ENCODE measurements at regions not wholly inside any gene's neighbourhood (a gene's known extent, or its start where the extent isn't known, plus 50 kb on each side); places are given as distances from the start of the nearest gene placed in this dataset.
"Not testable (repeated sequence)": the region's sequence is repeated elsewhere in the genome, so short reads cannot be mapped to it uniquely, and the experiment has no call there.

DNA sequence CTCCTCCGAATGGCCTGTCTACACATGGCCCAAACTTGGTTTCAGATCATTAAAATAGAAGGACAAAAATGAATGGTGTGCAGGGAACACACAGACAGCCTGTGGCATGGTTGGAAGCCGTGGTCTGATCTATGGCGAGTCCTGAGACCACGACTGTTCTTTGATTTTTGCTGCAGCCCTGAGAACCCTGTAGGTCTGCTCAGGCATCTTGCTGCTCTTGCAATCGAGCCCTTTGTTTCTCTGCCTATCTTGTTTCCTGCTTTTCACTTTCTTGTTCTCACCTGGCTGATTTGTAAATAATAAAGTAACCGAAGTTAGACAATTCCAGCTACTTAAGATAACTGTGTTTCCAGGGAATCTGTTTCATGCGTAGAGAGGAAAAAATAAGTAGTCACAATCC lies 54.1 kb upstream of the NBPF9 start:
- not testable (repeated sequence) for DNase-seq (ENCODE audit: low read depth)

- not testable (repeated sequence) for DNase-seq (ENCODE audit: low read depth)
Measured at GRCh38 chr1:149158308-149158707, 55.0 kb upstream of the NBPF9 start.

DNA sequence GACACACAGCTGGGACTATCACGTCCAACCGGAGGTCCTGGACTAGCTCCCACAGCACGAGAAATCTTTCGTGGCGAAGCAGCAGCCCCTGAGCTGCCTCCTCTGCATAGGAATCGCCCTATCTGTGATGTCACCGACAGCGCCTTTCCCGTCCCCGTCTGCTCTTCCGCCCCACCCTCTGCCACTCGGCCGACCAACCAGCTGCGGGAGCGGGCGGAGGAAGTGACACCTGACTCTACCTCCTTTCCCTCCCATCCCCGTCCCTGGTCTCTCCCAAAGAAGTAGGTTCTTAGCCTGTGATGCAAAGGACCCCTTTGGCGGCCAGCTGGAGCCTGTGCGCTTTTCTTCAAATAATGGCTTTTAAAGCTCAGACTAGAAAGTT lies 59.7 kb upstream of the NBPF9 start:
- not testable (repeated sequence) for DNase-seq (ENCODE audit: low read depth)

- DNase-seq (ENCODE audit: low read depth) = not testable (repeated sequence)
Measured at GRCh38 chr1:149174765-149175164, 71.4 kb upstream of the NBPF9 start.

GRCh38 chr1:149175812-149176211 lies 72.5 kb upstream of the NBPF9 start:
- DNase-seq (ENCODE audit: low read depth) = not testable (repeated sequence)

GRCh38 chr1:149176453-149177316 lies 73.3 kb upstream of the NBPF9 start:
- DNase-seq (ENCODE audit: low read depth) = not testable (repeated sequence)

DNA sequence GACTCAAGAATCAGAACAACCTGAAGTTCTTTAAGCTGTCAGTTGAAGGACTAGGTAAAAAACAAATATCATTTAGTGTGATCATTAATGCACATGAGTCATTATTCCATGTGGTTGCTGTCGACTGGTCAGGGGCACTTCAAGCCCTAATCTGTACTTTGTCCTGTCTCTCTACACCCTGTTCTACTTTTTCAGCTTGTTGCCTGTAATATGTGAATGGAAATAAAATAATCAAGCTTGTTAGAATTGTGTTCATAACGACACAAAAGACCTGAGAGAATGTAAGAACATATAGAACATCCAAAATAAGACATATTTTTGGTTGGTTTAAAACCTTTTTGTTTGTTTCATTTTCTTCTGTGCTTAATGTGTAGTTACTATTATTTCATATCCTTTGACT lies 87.4 kb upstream of the NBPF9 start:
- DNase-seq (ENCODE audit: low read depth) = not testable (repeated sequence)

- not testable (repeated sequence) for DNase-seq (ENCODE audit: low read depth)
Measured at GRCh38 chr1:149196651-149197050, 93.3 kb upstream of the NBPF9 start.

- not testable (repeated sequence) for DNase-seq (ENCODE audit: low read depth)
Measured at GRCh38 chr1:149200567-149200966, 97.2 kb upstream of the NBPF9 start.

GRCh38 chr1:149202283-149202682 lies 98.9 kb upstream of the NBPF9 start:
- not testable (repeated sequence) for DNase-seq (ENCODE audit: low read depth)

DNA sequence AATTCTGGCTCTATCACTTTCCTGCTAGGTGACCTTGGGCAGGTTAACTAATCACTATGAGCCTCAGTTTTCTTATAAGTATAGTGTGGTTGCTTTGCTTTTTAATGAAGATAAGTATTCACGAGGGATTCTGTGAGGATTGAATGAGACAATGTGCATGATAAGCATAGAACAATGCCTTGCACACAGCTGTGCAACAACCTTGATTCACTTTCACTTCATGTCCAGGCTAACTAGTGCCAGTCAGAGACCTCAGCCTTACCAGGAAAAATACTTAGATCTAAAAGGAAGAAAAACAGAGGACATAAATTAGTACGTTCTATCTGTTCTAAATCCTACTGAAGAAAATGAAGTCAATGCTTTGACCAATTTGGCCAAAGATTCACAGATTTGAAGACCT lies 101.0 kb upstream of the NBPF9 start:
- not testable (repeated sequence) for DNase-seq (ENCODE audit: low read depth)

GRCh38 chr1:149208836-149209235 lies 105.5 kb upstream of the NBPF9 start:
- not testable (repeated sequence) for DNase-seq (ENCODE audit: low read depth)

GRCh38 chr1:149211757-149212420 lies 108.5 kb upstream of the NBPF9 start:
- not testable (repeated sequence) for DNase-seq (ENCODE audit: low read depth)

DNA sequence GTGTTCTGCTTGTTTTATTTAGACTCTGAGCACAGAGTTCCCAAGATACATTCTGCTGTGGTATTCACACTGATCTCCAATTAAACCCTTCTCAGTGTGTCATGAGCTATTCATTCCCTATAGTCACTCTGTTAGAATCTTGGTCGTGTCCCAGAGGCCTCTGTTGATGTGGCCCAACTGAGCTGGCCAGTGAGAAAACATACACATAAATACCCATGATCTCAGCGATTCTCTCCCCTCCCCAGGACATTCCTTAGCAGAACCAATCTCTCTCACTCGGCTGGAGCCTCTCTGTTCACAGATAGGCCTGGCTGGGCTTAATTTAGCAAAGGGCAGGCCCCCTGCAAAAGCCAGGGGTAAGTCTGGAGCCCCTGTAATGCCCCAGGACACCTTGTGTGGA lies 109.6 kb upstream of the NBPF9 start:
- DNase-seq (ENCODE audit: low read depth) = not testable (repeated sequence)

GRCh38 chr1:149213673-149214072 lies 110.3 kb upstream of the NBPF9 start:
- DNase-seq (ENCODE audit: low read depth) = not testable (repeated sequence)

DNA sequence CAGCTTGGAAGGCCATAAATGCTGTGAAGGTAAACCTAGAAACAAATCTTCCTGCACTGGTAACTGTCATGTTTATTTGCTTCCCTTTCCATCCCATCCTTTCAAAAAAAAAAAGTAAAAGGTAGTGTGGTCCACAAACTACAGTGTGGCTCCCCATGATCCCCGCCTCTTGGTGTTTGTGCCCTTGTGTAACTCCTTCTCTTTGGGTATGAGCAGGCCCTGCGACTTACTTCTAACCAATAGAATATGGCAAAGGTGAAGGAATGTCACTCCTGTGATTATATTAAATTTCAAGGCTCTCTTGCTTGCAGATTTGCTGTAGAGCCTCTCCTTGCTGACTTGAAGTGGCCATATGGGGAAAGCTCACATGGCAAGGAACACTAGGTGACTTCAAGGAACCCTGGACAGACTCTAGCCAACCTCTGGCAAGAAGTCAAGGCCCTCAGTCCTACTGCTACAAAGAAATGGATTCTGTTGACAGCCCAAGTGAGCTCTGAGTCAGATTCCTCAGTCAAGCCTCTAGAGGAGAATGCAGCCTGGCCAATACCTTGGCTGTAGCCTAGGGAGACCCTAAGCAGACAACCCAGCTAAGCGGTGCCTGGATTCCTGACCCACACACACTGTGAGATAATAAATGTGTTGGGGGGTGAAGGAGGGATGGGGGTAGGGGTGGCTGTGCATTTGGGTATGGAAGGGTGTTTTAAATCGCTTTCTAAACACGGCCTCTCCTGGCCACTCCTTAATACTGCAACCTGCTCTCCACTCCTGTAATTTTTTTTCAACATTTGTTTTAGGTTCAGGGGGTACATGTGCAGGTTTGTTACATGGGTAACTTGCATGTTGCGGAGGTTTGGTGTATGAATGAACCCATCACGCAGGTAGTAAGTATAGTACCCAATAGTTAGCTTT lies 115.0 kb upstream of the NBPF9 start:
- DNase-seq (ENCODE audit: low read depth) = not testable (repeated sequence)

GRCh38 chr1:149219539-149219938 lies 116.2 kb upstream of the NBPF9 start:
- not testable (repeated sequence) for DNase-seq (ENCODE audit: low read depth)

DNA sequence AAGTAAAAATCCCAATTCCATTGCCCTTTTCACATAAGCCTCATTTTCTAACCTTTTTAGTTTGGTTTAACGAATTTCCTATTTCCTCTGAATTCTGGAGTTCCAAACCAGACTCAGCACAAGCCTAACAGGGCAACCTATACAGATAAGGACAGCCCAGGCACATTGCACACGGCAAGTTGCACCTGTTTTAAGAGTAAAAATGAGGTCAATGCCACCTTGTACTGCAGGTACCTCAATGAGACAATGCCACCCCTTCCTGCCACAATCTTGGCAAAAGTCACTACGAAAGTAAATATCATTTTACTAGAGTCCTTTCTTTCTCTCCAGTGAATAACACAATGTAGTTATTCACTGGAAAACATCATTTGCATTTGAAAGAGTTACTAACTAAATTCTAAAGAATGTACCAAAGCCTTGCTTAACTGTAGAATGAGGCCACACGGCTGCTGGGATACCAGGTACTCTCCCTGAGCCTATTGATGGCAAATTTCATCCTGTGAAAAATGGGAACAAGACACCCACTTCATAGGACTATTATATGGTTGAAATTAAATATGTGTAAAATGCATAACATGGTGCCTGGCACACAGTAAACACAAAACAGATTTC lies 117.2 kb upstream of the NBPF9 start:
- DNase-seq (ENCODE audit: low read depth) = not testable (repeated sequence)

- not testable (repeated sequence) for DNase-seq (ENCODE audit: low read depth)
Measured at GRCh38 chr1:149227933-149228665, 124.7 kb upstream of the NBPF9 start.

Data from forelimb muscle (tissue), 1 donor.